ENCODE measurements at regions not wholly inside any gene's neighbourhood (a gene's known extent, or its start where the extent isn't known, plus 50 kb on each side); places are given as distances from the start of the nearest gene placed in this dataset.

GRCh38 chr10:118106426-118106825, 59.7 kb upstream of the RAB11FIP2 start:
- TF ChIP-seq, protein P1, sequence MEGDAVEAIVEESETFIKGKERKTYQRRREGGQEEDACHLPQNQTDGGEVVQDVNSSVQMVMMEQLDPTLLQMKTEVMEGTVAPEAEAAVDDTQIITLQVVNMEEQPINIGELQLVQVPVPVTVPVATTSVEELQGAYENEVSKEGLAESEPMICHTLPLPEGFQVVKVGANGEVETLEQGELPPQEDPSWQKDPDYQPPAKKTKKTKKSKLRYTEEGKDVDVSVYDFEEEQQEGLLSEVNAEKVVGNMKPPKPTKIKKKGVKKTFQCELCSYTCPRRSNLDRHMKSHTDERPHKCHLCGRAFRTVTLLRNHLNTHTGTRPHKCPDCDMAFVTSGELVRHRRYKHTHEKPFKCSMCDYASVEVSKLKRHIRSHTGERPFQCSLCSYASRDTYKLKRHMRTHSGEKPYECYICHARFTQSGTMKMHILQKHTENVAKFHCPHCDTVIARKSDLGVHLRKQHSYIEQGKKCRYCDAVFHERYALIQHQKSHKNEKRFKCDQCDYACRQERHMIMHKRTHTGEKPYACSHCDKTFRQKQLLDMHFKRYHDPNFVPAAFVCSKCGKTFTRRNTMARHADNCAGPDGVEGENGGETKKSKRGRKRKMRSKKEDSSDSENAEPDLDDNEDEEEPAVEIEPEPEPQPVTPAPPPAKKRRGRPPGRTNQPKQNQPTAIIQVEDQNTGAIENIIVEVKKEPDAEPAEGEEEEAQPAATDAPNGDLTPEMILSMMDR (IDR thresholded peaks at IDR 0.05; ENCODE audit: insufficient read depth, low read depth, low read length) = peak; percentile 34
- TF ChIP-seq EZH2 (IDR thresholded peaks at IDR 0.05; ENCODE audit: insufficient read depth, low read length) = no peak

Data from astrocyte (in vitro differentiated cells and primary cell).